ENCODE measurements at regions not wholly inside any gene's neighbourhood (a gene's known extent, or its start where the extent isn't known, plus 50 kb on each side); places are given as distances from the start of the nearest gene placed in this dataset.

DNA sequence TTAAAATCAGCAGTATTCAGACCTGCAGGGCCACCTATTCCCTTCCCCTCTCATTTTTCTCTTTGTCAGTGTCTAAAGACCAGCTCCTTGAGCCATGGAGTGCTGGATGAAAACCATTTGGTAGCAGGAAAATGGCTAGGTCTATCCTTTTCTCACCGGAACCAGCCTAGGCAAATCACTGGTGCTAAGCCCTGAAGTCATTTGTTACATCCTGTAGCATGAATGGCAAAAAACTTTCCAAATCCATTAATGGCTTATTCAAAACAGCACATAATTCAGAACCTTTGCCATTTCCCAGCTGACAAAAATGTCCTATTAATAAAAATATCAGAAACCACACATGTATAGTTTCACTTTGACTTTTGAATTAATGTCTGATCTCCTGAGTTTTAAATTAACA is 209.5 kb upstream of the E2F8 start:
- Histone ChIP-seq H3K36me3 (ENCODE audit: insufficient read depth, low read length) (no peaks in the 10 kb centered on the region), H3K4me3 (ENCODE audit: low read length) (no peak overlapping the region), H3K27me3 (ENCODE audit: insufficient read depth, low read depth, low read length) (no peaks in the 10 kb centered on the region), H3F3A (ENCODE audit: insufficient read depth, low read length, poor library complexity, severe bottlenecking) (no peaks in the 10 kb centered on the region), H3K9ac (ENCODE audit: low read length) (no peak overlapping the region), H4K20me1 (ENCODE audit: insufficient read depth) (no peaks in the 10 kb centered on the region), H3K27ac (ENCODE audit: low read length) (no peak overlapping the region), H3K4me2 (ENCODE audit: low read length) (no peak overlapping the region), H3K79me2 (replicated peaks; ENCODE audit: insufficient read depth, low read length) (no peaks in the 10 kb centered on the region), H3K9me3 (ENCODE audit: low read length) (no peaks in the 10 kb centered on the region), H3K9me2 (ENCODE audit: insufficient read depth, low read length) (no peaks in the 10 kb centered on the region), H2AFZ (ENCODE audit: low read depth, low read length) (no peak overlapping the region)
- TF ChIP-seq EP300 (conservative IDR thresholded peaks at IDR 0.05; ENCODE audit: poor library complexity, severe bottlenecking): no peak
- TF ChIP-seq TAF1 (IDR thresholded peaks at IDR 0.05; ENCODE audit: low read depth): no peak
- TF ChIP-seq EZH2 (IDR thresholded peaks at IDR 0.05; ENCODE audit: borderline replicate concordance, insufficient read depth, low read length, poor library complexity, severe bottlenecking): no peak
- no peak for TF ChIP-seq MXI1 (conservative IDR thresholded peaks at IDR 0.05; ENCODE audit: poor library complexity, severe bottlenecking)
- no peak for TF ChIP-seq RAD21 (conservative IDR thresholded peaks at IDR 0.05)
- TF ChIP-seq SMC3 (conservative IDR thresholded peaks at IDR 0.05; ENCODE audit: poor library complexity): no peak
- TF ChIP-seq, protein P1, sequence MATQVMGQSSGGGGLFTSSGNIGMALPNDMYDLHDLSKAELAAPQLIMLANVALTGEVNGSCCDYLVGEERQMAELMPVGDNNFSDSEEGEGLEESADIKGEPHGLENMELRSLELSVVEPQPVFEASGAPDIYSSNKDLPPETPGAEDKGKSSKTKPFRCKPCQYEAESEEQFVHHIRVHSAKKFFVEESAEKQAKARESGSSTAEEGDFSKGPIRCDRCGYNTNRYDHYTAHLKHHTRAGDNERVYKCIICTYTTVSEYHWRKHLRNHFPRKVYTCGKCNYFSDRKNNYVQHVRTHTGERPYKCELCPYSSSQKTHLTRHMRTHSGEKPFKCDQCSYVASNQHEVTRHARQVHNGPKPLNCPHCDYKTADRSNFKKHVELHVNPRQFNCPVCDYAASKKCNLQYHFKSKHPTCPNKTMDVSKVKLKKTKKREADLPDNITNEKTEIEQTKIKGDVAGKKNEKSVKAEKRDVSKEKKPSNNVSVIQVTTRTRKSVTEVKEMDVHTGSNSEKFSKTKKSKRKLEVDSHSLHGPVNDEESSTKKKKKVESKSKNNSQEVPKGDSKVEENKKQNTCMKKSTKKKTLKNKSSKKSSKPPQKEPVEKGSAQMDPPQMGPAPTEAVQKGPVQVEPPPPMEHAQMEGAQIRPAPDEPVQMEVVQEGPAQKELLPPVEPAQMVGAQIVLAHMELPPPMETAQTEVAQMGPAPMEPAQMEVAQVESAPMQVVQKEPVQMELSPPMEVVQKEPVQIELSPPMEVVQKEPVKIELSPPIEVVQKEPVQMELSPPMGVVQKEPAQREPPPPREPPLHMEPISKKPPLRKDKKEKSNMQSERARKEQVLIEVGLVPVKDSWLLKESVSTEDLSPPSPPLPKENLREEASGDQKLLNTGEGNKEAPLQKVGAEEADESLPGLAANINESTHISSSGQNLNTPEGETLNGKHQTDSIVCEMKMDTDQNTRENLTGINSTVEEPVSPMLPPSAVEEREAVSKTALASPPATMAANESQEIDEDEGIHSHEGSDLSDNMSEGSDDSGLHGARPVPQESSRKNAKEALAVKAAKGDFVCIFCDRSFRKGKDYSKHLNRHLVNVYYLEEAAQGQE (IDR thresholded peaks at IDR 0.05; ENCODE audit: borderline replicate concordance): no peak
- TF ChIP-seq, protein P2, sequence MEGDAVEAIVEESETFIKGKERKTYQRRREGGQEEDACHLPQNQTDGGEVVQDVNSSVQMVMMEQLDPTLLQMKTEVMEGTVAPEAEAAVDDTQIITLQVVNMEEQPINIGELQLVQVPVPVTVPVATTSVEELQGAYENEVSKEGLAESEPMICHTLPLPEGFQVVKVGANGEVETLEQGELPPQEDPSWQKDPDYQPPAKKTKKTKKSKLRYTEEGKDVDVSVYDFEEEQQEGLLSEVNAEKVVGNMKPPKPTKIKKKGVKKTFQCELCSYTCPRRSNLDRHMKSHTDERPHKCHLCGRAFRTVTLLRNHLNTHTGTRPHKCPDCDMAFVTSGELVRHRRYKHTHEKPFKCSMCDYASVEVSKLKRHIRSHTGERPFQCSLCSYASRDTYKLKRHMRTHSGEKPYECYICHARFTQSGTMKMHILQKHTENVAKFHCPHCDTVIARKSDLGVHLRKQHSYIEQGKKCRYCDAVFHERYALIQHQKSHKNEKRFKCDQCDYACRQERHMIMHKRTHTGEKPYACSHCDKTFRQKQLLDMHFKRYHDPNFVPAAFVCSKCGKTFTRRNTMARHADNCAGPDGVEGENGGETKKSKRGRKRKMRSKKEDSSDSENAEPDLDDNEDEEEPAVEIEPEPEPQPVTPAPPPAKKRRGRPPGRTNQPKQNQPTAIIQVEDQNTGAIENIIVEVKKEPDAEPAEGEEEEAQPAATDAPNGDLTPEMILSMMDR (IDR thresholded peaks at IDR 0.05; ENCODE audit: poor library complexity, severe bottlenecking): no peak
- no peak for TF ChIP-seq POLR2AphosphoS5 (IDR thresholded peaks at IDR 0.05)

DNA sequence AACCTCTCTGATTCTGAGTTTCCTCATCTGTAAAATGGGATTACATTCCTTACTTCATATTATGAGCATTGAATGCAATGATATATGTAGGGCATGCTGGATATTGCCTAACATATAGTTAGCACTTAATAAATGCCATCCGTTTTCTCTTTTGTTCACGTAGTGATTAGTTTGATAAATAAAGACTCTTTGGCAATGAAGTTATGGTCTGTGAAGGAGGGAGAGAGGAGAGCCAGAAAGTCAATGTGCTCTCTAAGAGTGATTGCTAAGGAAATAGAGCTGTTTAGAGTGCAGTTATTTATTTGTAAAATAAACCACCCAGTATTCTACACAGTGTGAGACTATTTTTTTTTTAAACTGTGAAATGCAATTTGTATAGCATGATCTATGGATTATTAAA is 207.9 kb upstream of the E2F8 start:
- Histone ChIP-seq H3K27ac (ENCODE audit: low read length) (no peak overlapping the region), H3F3A (ENCODE audit: insufficient read depth, low read length, poor library complexity, severe bottlenecking) (no peaks in the 10 kb centered on the region), H3K27me3 (ENCODE audit: insufficient read depth, low read depth, low read length) (no peaks in the 10 kb centered on the region), H3K79me2 (replicated peaks; ENCODE audit: insufficient read depth, low read length) (no peaks in the 10 kb centered on the region), H3K9ac (ENCODE audit: low read length) (no peak overlapping the region), H3K36me3 (ENCODE audit: insufficient read depth, low read length) (no peaks in the 10 kb centered on the region), H3K9me2 (ENCODE audit: insufficient read depth, low read length) (no peaks in the 10 kb centered on the region), H3K4me2 (ENCODE audit: low read length) (no peak overlapping the region), H3K9me3 (ENCODE audit: low read length) (no peaks in the 10 kb centered on the region), H2AFZ (ENCODE audit: low read depth, low read length) (no peak overlapping the region), H4K20me1 (ENCODE audit: insufficient read depth) (no peaks in the 10 kb centered on the region), H3K4me3 (ENCODE audit: low read length) (no peak overlapping the region)
- TF ChIP-seq EP300 (conservative IDR thresholded peaks at IDR 0.05; ENCODE audit: poor library complexity, severe bottlenecking) (no peak), EZH2 (IDR thresholded peaks at IDR 0.05; ENCODE audit: borderline replicate concordance, insufficient read depth, low read length, poor library complexity, severe bottlenecking) (no peak), POLR2AphosphoS5 (IDR thresholded peaks at IDR 0.05) (no peak), RAD21 (conservative IDR thresholded peaks at IDR 0.05) (no peak), MXI1 (conservative IDR thresholded peaks at IDR 0.05; ENCODE audit: poor library complexity, severe bottlenecking) (no peak), SMC3 (conservative IDR thresholded peaks at IDR 0.05; ENCODE audit: poor library complexity) (no peak), TAF1 (IDR thresholded peaks at IDR 0.05; ENCODE audit: low read depth) (no peak)
- TF ChIP-seq, protein P1 (IDR thresholded peaks at IDR 0.05; ENCODE audit: borderline replicate concordance): no peak
- TF ChIP-seq, protein P2 (IDR thresholded peaks at IDR 0.05; ENCODE audit: poor library complexity, severe bottlenecking): no peak

Data from neural cell (in vitro differentiated cells).